SU-DHL-6 (cell line): ENCODE measurements at regions not wholly inside any gene's neighbourhood (a gene's known extent, or its start where the extent isn't known, plus 50 kb on each side); places are given as distances from the start of the nearest gene placed in this dataset.

Experiments
- CTCF ChIP-seq: fragments of 200-600 bp; sonication (generic); IDR thresholded peaks from one replicate; pipeline ENCODE4 v1.5.1; 2017; ENCODE audit warnings: antibody characterized with exemption, mild to moderate bottlenecking, low read length, moderate library complexity; ENCODE audit not compliant: insufficient read depth, poor library complexity, severe bottlenecking
- EZH2phosphoT487 ChIP-seq: fragments of 200-600 bp; sonication (generic), shearing (Covaris generic); conservative IDR thresholded peaks from 2 replicates; pipeline ENCODE4 v1.6.1; 2018; ENCODE audit warnings: mild to moderate bottlenecking, antibody characterized with exemption, low read length, moderate library complexity, mixed read lengths

- TF ChIP-seq EZH2phosphoT487 (no peak), CTCF (no peak)
These were observed 216.8 kb downstream of the RPS24 start for GRCh38 chr10:78250313-78251015.
